Activated CD8-positive, alpha-beta T cell treated with anti-CD3 and anti-CD28 coated beads, Interleukin-2, amount 10 ng/mL, durations not matched to agents 7 days and 5 days (primary cell): ENCODE measurements at regions not wholly inside any gene's neighbourhood (a gene's known extent, or its start where the extent isn't known, plus 50 kb on each side); places are given as distances from the start of the nearest gene placed in this dataset.

Experiments
- ATAC-seq: fragments of 150-1000 bp; cut with Tn5 transposase; one replicate; pipeline ENCODE4 v1.10.0; 2021; ENCODE audit warnings: moderate library complexity
- CTCF ChIA-PET: fragments of 350-600 bp; sonication (Branson Sonifier 250); formaldehyde crosslinking; loops from one replicate; lab custom pipeline; 2021; ENCODE audit warnings: antibody characterized with exemption; lab: Charles Lee
- POLR2A ChIA-PET: fragments of 350-600 bp; sonication (Branson Sonifier 250); formaldehyde crosslinking; loops from one replicate; lab custom pipeline; 2021; ENCODE audit warnings: antibody characterized with exemption; lab: Charles Lee
- DNase-seq: peaks from one replicate; pipeline ENCODE4 v3.0.0-alpha.2; 2020
- H3K27ac Mint-ChIP-seq: one replicate; pipeline ENCODE4 v1.8.0; 2021; ENCODE audit warnings: mild to moderate bottlenecking, mixed read lengths
- H3K27me3 Mint-ChIP-seq: one replicate; pipeline ENCODE4 v1.8.0; 2021; ENCODE audit warnings: low read depth, mixed read lengths
- H3K36me3 Mint-ChIP-seq: one replicate; pipeline ENCODE4 v1.8.0; 2021; ENCODE audit warnings: low read depth, mixed read lengths
- H3K4me1 Mint-ChIP-seq: one replicate; pipeline ENCODE4 v1.8.0; 2021; ENCODE audit warnings: low read depth, mixed read lengths
- H3K4me3 Mint-ChIP-seq: one replicate; pipeline ENCODE4 v1.8.0; 2021; ENCODE audit warnings: mild to moderate bottlenecking, mixed read lengths
- H3K9me3 Mint-ChIP-seq: one replicate; pipeline ENCODE4 v1.8.0; 2022; ENCODE audit warnings: mixed read lengths; ENCODE audit not compliant: insufficient read depth

DNA sequence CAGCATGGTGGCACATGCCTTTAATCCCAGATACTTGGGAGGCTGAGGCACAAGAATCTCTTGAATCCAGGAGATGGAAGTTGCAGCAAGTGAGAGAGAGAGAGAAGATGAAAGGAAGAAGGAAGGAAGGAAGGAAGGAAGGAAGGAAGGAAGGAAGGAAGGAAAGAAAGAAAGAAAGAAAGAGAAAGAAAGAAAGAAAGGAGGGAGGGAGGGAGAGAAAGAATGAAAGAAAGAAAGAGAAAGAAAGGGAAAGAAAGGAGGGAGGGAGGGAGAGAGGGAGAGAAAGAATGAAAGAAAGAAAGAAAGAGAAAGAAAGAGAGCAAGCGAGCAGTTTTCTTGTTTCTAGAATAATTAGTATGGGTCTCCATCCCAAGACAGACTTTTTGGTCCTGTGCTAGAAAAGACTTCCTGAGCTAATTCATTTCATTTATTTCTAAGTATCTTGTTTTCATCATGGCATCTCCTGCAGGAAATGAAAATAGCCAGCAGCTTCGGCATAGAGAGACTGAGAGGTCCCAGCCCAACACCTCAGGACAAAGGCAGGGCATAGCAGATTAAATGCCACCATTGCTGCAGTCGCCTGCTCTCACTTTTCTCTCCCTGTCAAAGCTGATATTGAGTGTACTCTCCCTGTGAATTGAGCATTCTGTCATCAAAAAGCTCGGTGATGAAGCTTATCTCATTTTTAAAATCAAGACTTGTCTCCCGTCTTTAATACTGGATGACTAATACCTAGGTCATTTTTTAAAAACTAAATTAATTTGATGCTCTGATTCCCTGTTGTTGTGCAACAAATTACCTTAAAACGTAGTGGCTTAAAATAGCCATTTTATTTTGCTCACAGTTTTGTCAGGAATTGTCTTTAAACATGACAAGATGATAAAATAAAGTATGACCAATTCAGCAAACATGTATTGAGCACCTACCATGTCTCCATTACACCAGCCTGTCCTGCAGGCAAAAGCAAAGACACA is 91.8 kb upstream of the ADRA1B start:
- CTCF ChIA-PET = no interaction called here
- H3K4me1 Mint-ChIP-seq = no peaks in the 10 kb centered on the region
- POLR2A ChIA-PET = interaction anchor here (0.6 kb wide), 1 partner anchor 24 kb away, joined by 4 read pairs; no protein-coding TSS in a partner anchor
- H3K9me3 Mint-ChIP-seq = no peaks in the 10 kb centered on the region
- no peak overlapping the region for H3K4me3 Mint-ChIP-seq
- ATAC-seq = no peak
- H3K27ac Mint-ChIP-seq = no peak overlapping the region
- peaks cover 5% of the 10 kb centered on the region for H3K27me3 Mint-ChIP-seq
- DNase-seq = no peak
- no peaks in the 10 kb centered on the region for H3K36me3 Mint-ChIP-seq

DNA sequence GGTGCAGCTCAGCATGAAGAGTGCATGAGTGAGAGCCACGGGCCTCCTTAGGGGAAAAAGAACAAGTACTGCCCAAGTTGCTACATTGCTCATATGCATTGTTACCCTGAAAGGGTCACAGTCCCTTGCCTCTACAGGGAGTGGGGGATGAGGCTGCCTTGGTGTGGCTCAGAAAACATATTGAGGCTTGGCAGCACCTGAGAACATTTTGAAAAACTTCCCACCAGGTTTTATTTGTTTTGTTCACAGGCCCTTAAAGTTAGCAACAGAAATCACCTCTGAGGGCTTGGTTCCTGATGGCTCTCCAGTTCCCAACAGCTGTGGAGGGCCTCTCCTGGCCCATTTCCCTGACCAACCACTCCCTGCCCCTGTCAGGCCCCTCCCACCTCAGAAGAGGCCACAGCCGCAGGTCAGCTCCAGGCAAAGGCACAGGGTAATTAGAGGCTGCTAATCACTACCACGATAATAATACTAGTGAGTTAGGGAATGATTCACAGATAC is 90.7 kb upstream of the ADRA1B start:
- ChIA-PET POLR2A (no interaction called here), CTCF (no interaction called here)
- Mint-ChIP-seq H3K4me1 (no peaks in the 10 kb centered on the region), H3K4me3 (no peak overlapping the region), H3K9me3 (no peaks in the 10 kb centered on the region), H3K36me3 (no peaks in the 10 kb centered on the region), H3K27ac (no peak overlapping the region), H3K27me3 (peaks cover 12% of the 10 kb centered on the region)
- DNase-seq (no peak), ATAC-seq (no peak)

DNA sequence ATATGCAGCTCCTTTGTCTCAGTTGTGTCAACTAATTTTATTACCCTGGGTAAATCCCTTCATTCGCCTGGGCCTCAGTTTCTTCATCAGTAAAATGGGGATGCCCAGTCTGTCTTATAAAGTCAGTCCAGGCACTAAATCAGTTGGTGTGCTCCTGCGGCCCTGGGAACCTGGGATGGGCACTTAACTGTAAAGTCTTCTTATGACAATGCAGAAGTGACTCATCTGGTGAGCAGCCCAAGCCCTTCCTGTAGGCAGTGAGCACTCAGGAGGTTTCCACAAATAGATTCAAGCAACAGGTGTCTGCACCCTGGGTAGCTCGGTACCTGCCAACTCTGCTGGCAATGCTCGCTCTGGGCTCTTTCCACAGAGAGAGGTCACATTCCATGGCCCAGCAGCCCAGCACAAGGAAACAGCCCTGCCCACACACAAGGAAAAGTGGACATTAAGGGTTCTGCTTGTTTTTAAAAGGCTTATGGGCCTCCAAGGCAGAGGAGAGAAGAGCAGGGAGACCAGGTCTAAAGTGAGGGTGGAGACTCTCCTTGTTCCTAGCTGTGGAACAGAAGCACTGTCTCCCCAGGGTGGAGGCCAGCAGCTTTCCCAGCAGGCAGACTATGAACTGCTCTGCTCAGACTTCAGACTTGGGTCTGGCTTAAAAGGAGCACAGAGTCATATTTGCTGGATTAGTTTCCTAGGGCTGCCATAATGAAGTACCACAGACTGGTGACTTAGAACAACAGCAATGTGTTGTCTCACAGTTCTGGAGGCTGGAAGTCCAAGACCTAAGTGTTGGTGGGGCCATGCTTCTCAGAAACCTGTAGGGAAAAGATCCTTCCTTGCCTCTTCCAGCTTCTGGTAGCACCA is 89.7 kb upstream of the ADRA1B start:
- ChIA-PET POLR2A (no interaction called here), CTCF (no interaction called here)
- DNase-seq = no peak
- ATAC-seq = no peak
- H3K27me3 Mint-ChIP-seq = peaks cover 13% of the 10 kb centered on the region
- no peaks in the 10 kb centered on the region for H3K9me3 Mint-ChIP-seq
- H3K36me3 Mint-ChIP-seq = no peaks in the 10 kb centered on the region
- H3K4me3 Mint-ChIP-seq = no peak overlapping the region
- no peak overlapping the region for H3K27ac Mint-ChIP-seq
- H3K4me1 Mint-ChIP-seq = no peaks in the 10 kb centered on the region

GRCh38 chr5:159827861-159828260 is 88.4 kb upstream of the ADRA1B start:
- Mint-ChIP-seq H3K36me3 (no peaks in the 10 kb centered on the region), H3K9me3 (no peaks in the 10 kb centered on the region), H3K27me3 (peaks cover 13% of the 10 kb centered on the region), H3K27ac (no peak overlapping the region), H3K4me1 (no peaks in the 10 kb centered on the region), H3K4me3 (no peak overlapping the region)
- ChIA-PET CTCF (no interaction called here), POLR2A (no interaction called here)
- DNase-seq = no peak
- no peak for ATAC-seq

GRCh38 chr5:159832073-159832472 is 84.2 kb upstream of the ADRA1B start:
- H3K4me3 Mint-ChIP-seq = no peak overlapping the region
- CTCF ChIA-PET = no interaction called here
- H3K27me3 Mint-ChIP-seq = peaks cover 13% of the 10 kb centered on the region

GRCh38 chr5:159833088-159833487 is 83.2 kb upstream of the ADRA1B start:
- CTCF ChIA-PET = interaction anchor here (0.6 kb wide), 1 partner anchor 28 kb away, joined by 3 read pairs; no protein-coding TSS in a partner anchor

More at GRCh38 chr5:159832073-159832472, 84.2 kb upstream of the ADRA1B start:
- no peaks in the 10 kb centered on the region for H3K9me3 Mint-ChIP-seq
- H3K4me1 Mint-ChIP-seq = no peaks in the 10 kb centered on the region
- ATAC-seq (no peak), DNase-seq (no peak)
- no peaks in the 10 kb centered on the region for H3K36me3 Mint-ChIP-seq
- H3K27ac Mint-ChIP-seq = no peak overlapping the region
- POLR2A ChIA-PET = no interaction called here

DNA sequence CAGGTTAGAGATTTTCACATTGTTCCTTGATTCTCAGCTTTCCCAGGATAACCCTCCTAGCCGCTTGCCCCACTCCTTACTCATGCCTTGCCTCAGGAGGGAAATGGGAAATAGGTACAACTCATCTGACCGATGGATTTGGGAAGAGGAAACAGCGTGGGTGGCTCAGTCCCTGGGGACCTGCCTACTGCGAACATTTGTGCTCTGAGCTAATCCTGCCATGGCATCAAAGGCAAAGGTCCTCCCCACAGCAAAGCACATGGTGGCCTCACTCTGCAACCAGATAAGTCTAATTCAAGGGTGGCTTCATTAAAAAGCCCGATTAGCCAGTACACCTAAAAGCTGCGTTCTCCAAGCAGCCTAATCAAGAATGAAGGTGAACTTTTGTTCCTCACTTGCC is 82.4 kb upstream of the ADRA1B start:
- H3K9me3 Mint-ChIP-seq = no peaks in the 10 kb centered on the region
- peaks cover 13% of the 10 kb centered on the region for H3K27me3 Mint-ChIP-seq
- no peak overlapping the region for H3K27ac Mint-ChIP-seq
- no peaks in the 10 kb centered on the region for H3K4me1 Mint-ChIP-seq
- POLR2A ChIA-PET = no interaction called here
- ATAC-seq = no peak
- H3K4me3 Mint-ChIP-seq = no peak overlapping the region
- CTCF ChIA-PET = no interaction called here
- DNase-seq = no peak
- no peaks in the 10 kb centered on the region for H3K36me3 Mint-ChIP-seq

More at GRCh38 chr5:159833088-159833487, 83.2 kb upstream of the ADRA1B start:
- ATAC-seq (no peak), DNase-seq (no peak)
- Mint-ChIP-seq H3K4me1 (no peaks in the 10 kb centered on the region), H3K4me3 (no peak overlapping the region), H3K9me3 (no peaks in the 10 kb centered on the region), H3K27me3 (peaks cover 13% of the 10 kb centered on the region), H3K27ac (no peak overlapping the region), H3K36me3 (no peaks in the 10 kb centered on the region)
- POLR2A ChIA-PET = no interaction called here

GRCh38 chr5:159835548-159835947 is 80.7 kb upstream of the ADRA1B start:
- ChIA-PET CTCF (no interaction called here), POLR2A (no interaction called here)
- Mint-ChIP-seq H3K4me1 (no peaks in the 10 kb centered on the region), H3K4me3 (no peak overlapping the region), H3K36me3 (no peaks in the 10 kb centered on the region), H3K9me3 (no peaks in the 10 kb centered on the region), H3K27ac (no peak overlapping the region), H3K27me3 (peaks cover 9% of the 10 kb centered on the region)
- ATAC-seq = no peak
- no peak for DNase-seq

DNA sequence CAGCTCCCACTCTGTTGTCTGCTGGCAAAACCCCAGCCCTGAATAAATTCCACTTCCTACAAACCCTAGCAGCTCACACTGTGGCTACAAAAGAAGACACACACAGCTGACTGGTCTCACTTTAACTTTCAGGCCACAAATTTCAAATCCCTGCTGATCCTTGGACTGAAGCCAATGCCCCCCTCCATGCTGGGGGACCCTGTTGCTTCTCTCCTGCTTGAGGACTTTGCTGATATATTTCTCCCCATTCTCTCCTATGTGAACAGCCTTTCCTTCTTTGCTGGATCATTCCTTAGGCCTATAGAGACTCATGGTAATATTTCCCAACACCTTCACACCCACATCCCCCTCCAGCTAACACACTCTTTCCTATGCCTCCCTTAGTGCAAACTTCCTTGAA is 79.6 kb upstream of the ADRA1B start:
- Mint-ChIP-seq H3K9me3 (no peaks in the 10 kb centered on the region), H3K36me3 (no peaks in the 10 kb centered on the region), H3K27ac (no peak overlapping the region), H3K4me3 (no peak overlapping the region), H3K4me1 (no peaks in the 10 kb centered on the region), H3K27me3 (peaks cover 8% of the 10 kb centered on the region)
- ATAC-seq (no peak), DNase-seq (no peak)
- POLR2A ChIA-PET = no interaction called here
- CTCF ChIA-PET = no interaction called here

GRCh38 chr5:159837860-159838259 is 78.4 kb upstream of the ADRA1B start:
- POLR2A ChIA-PET = no interaction called here
- CTCF ChIA-PET = no interaction called here

DNA sequence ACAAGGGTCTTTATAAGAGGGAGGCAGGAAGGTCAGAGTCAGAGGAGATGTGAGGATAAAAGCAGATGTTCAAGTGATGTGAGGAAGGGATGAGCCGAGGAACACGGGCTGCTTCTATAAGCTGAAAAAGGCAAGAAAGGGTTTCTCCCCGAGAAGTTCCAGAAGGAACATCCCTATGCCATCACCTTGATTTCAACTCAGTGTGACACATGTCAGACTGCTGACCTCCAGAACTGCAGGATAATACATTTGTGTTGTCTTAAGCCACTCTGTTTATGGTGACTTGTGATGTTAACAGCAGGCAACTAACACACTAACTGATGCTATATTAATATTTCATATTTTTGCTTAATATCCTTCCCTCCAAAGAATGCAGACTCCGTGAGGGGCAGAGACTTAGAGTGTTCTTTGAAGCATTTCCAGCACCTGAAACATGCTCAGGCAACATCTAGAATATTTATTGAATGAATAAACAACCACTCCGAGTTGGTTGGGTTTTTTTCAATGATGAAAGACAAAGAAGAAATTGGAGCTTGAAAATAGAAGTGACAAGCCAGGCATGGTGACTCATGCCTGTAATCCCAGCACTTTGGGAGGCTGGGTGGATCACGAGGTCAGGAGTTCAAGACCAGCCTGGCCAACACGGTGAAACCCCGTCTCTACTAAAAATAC is 77.6 kb upstream of the ADRA1B start:
- no peaks in the 10 kb centered on the region for H3K9me3 Mint-ChIP-seq
- H3K36me3 Mint-ChIP-seq = no peaks in the 10 kb centered on the region
- peaks cover 8% of the 10 kb centered on the region for H3K27me3 Mint-ChIP-seq
- ChIA-PET CTCF (no interaction called here), POLR2A (no interaction called here)
- ATAC-seq = no peak
- no peaks in the 10 kb centered on the region for H3K4me1 Mint-ChIP-seq
- no peak overlapping the region for H3K4me3 Mint-ChIP-seq
- H3K27ac Mint-ChIP-seq = no peak overlapping the region
- no peak for DNase-seq

More at GRCh38 chr5:159837860-159838259, 78.4 kb upstream of the ADRA1B start:
- no peak overlapping the region for H3K4me3 Mint-ChIP-seq
- H3K9me3 Mint-ChIP-seq = no peaks in the 10 kb centered on the region
- no peak overlapping the region for H3K27ac Mint-ChIP-seq
- H3K27me3 Mint-ChIP-seq = peaks cover 8% of the 10 kb centered on the region
- ATAC-seq = no peak
- no peaks in the 10 kb centered on the region for H3K4me1 Mint-ChIP-seq
- H3K36me3 Mint-ChIP-seq = no peaks in the 10 kb centered on the region
- no peak for DNase-seq
